Stomach smooth muscle (tissue), 2 donors: ENCODE measurements at regions not wholly inside any gene's neighbourhood (a gene's known extent, or its start where the extent isn't known, plus 50 kb on each side); places are given as distances from the start of the nearest gene placed in this dataset.
"Not testable (repeated sequence)": the region's sequence is repeated elsewhere in the genome, so short reads cannot be mapped to it uniquely, and the experiment has no call there.

Experiments
- H3K27ac ChIP-seq: one replicate; pipeline ENCODE4 v1.7.0; 2013; ENCODE audit warnings: mild to moderate bottlenecking, low read length, inconsistent platforms
- H3K27me3 ChIP-seq, 2 donors: one replicate each; pipeline ENCODE4 v1.7.0; 2013; ENCODE audit warnings: low read length in 2 of 2; ENCODE audit not compliant: insufficient read depth in 2 of 2, control insufficient read depth in 1 of 2
- H3K36me3 ChIP-seq, 2 donors: one replicate each; pipeline ENCODE4 v1.7.0; 2013; ENCODE audit warnings: low read length in 2 of 2; ENCODE audit not compliant: control insufficient read depth in 2 of 2, insufficient read depth in 2 of 2
- H3K4me1 ChIP-seq: one replicate; pipeline ENCODE4 v1.7.0; 2013; ENCODE audit warnings: low read length; ENCODE audit not compliant: control insufficient read depth, insufficient read depth
- H3K4me3 ChIP-seq, 2 donors: one replicate each; pipeline ENCODE4 v1.7.0; 2013; ENCODE audit warnings: low read length in 2 of 2
- H3K9ac ChIP-seq, 2 donors: one replicate each; pipeline ENCODE4 v1.7.0; 2013; ENCODE audit warnings: low read length in 2 of 2, mild to moderate bottlenecking in 1 of 2
- H3K9me3 ChIP-seq, 2 donors: one replicate each; pipeline ENCODE4 v1.7.0; 2013; ENCODE audit warnings: low read length in 2 of 2; ENCODE audit not compliant: control insufficient read depth in 2 of 2
- donor health status: healthy.
- donor health status: Pancreatic carcinoma.

- not testable (repeated sequence) for H3K9ac ChIP-seq, H3K4me3 ChIP-seq, H3K9me3 ChIP-seq, H3K36me3 ChIP-seq, H3K4me1 ChIP-seq, H3K27me3 ChIP-seq, H3K27ac ChIP-seq
Observed at GRCh38 chr1:149234926-149235914, 131.9 kb upstream of the NBPF9 start.

GRCh38 chr1:149237515-149237914, 134.2 kb upstream of the NBPF9 start:
- not testable (repeated sequence) for H3K9ac ChIP-seq, H3K27me3 ChIP-seq, H3K4me3 ChIP-seq, H3K27ac ChIP-seq, H3K4me1 ChIP-seq, H3K9me3 ChIP-seq, H3K36me3 ChIP-seq

- not testable (repeated sequence) for H3K27me3 ChIP-seq, H3K27ac ChIP-seq
Observed at GRCh38 chr1:149239897-149240508, 136.7 kb upstream of the NBPF9 start.

GRCh38 chr1:149240530-149240929, 137.2 kb upstream of the NBPF9 start:
- not testable (repeated sequence) for H3K27me3 ChIP-seq, H3K4me3 ChIP-seq, H3K27ac ChIP-seq, H3K9ac ChIP-seq, H3K9me3 ChIP-seq, H3K4me1 ChIP-seq, H3K36me3 ChIP-seq

More at GRCh38 chr1:149239897-149240508, 136.7 kb upstream of the NBPF9 start:
- not testable (repeated sequence) for H3K4me3 ChIP-seq, H3K9ac ChIP-seq, H3K4me1 ChIP-seq, H3K9me3 ChIP-seq, H3K36me3 ChIP-seq

- not testable (repeated sequence) for H3K9ac ChIP-seq, H3K4me3 ChIP-seq, H3K9me3 ChIP-seq, H3K36me3 ChIP-seq, H3K27me3 ChIP-seq, H3K4me1 ChIP-seq, H3K27ac ChIP-seq
Observed at GRCh38 chr1:149241272-149241671, 137.9 kb upstream of the NBPF9 start.

- not testable (repeated sequence) for H3K9me3 ChIP-seq, H3K4me1 ChIP-seq, H3K27me3 ChIP-seq, H3K9ac ChIP-seq, H3K27ac ChIP-seq, H3K36me3 ChIP-seq, H3K4me3 ChIP-seq
Observed at GRCh38 chr1:149243572-149243971, 140.2 kb upstream of the NBPF9 start.

- not testable (repeated sequence) for H3K27me3 ChIP-seq, H3K4me1 ChIP-seq, H3K9me3 ChIP-seq, H3K27ac ChIP-seq, H3K4me3 ChIP-seq, H3K36me3 ChIP-seq, H3K9ac ChIP-seq
Observed at GRCh38 chr1:149244621-149245020, 141.3 kb upstream of the NBPF9 start.

GRCh38 chr1:149246212-149246611, 142.9 kb upstream of the NBPF9 start:
- not testable (repeated sequence) for H3K36me3 ChIP-seq, H3K27ac ChIP-seq, H3K4me1 ChIP-seq, H3K9me3 ChIP-seq, H3K4me3 ChIP-seq, H3K9ac ChIP-seq, H3K27me3 ChIP-seq

- H3K9ac ChIP-seq, H3K27me3 ChIP-seq, H3K27ac ChIP-seq, H3K4me3 ChIP-seq, H3K4me1 ChIP-seq, H3K9me3 ChIP-seq, H3K36me3 ChIP-seq: not testable (repeated sequence)
Observed at GRCh38 chr1:149248610-149249009, 145.3 kb upstream of the NBPF9 start.

GRCh38 chr1:149249850-149250467, 146.6 kb upstream of the NBPF9 start:
- H3K27me3 ChIP-seq, H3K27ac ChIP-seq, H3K9me3 ChIP-seq, H3K4me3 ChIP-seq, H3K4me1 ChIP-seq, H3K9ac ChIP-seq, H3K36me3 ChIP-seq: not testable (repeated sequence)
